Endothelial cell (in vitro differentiated cells): ENCODE measurements at regions not wholly inside any gene's neighbourhood (a gene's known extent, or its start where the extent isn't known, plus 50 kb on each side); places are given as distances from the start of the nearest gene placed in this dataset.

Source experiments
- DNase-seq: peaks from one replicate; pipeline ENCODE4 v3.0.0; 2021; ENCODE audit warnings: low spot score
- H3K27ac Mint-ChIP-seq: one replicate; pipeline ENCODE4 v1.8.0; 2021; ENCODE audit warnings: mixed read lengths, inconsistent platforms; ENCODE audit not compliant: unreplicated experiment
- H3K27me3 Mint-ChIP-seq: one replicate; pipeline ENCODE4 v1.8.0; 2021; ENCODE audit warnings: mild to moderate bottlenecking, moderate library complexity, mixed read lengths, inconsistent platforms; ENCODE audit not compliant: unreplicated experiment
- H3K36me3 Mint-ChIP-seq: one replicate; pipeline ENCODE4 v1.8.0; 2021; ENCODE audit warnings: mild to moderate bottlenecking, low read depth, mixed read lengths, inconsistent platforms; ENCODE audit not compliant: unreplicated experiment
- H3K4me1 Mint-ChIP-seq: one replicate; pipeline ENCODE4 v1.8.0; 2021; ENCODE audit warnings: mild to moderate bottlenecking, mixed read lengths, inconsistent platforms; ENCODE audit not compliant: unreplicated experiment
- H3K4me3 Mint-ChIP-seq: one replicate; pipeline ENCODE4 v1.8.0; 2021; ENCODE audit warnings: mild to moderate bottlenecking, mixed read lengths, inconsistent platforms; ENCODE audit not compliant: unreplicated experiment
- H3K9me3 Mint-ChIP-seq: one replicate; pipeline ENCODE4 v1.8.0; 2021; ENCODE audit warnings: mixed read lengths, inconsistent platforms; ENCODE audit not compliant: unreplicated experiment
- TF ChIP-seq, protein P1 (sequence below): fragments of 200-600 bp; sonication (generic); IDR thresholded peaks from one replicate; pipeline ENCODE4 v1.5.0; 2021; ENCODE audit warnings: antibody characterized with exemption; ENCODE audit not compliant: unreplicated experiment

DNA sequence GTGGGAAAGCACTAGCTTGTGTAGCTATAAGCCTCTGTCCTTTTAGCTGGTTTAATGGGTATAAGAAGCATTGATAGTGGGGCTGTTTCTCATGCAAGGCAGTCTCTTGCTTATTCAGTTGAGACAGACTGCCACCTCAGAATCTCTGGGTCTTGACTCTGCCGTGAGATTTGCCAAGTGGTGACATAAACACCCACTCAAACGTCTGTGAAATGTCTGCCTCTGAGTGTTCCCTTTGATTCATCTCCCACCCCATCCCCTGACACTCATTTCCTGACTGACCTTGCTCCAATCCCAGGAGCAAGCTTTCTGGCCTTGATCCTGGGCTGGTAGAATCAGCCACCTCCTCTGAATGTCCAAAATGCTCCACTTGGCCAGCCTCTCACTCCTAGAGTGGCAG, 141.9 kb upstream of the RBMS1 start:
- TF ChIP-seq, protein P1, sequence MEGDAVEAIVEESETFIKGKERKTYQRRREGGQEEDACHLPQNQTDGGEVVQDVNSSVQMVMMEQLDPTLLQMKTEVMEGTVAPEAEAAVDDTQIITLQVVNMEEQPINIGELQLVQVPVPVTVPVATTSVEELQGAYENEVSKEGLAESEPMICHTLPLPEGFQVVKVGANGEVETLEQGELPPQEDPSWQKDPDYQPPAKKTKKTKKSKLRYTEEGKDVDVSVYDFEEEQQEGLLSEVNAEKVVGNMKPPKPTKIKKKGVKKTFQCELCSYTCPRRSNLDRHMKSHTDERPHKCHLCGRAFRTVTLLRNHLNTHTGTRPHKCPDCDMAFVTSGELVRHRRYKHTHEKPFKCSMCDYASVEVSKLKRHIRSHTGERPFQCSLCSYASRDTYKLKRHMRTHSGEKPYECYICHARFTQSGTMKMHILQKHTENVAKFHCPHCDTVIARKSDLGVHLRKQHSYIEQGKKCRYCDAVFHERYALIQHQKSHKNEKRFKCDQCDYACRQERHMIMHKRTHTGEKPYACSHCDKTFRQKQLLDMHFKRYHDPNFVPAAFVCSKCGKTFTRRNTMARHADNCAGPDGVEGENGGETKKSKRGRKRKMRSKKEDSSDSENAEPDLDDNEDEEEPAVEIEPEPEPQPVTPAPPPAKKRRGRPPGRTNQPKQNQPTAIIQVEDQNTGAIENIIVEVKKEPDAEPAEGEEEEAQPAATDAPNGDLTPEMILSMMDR: no peak
- no peak for DNase-seq
- Mint-ChIP-seq H3K9me3 (peaks cover 4% of the 10 kb centered on the region), H3K36me3 (no peaks in the 10 kb centered on the region), H3K27me3 (no peaks in the 10 kb centered on the region), H3K4me3 (no peak overlapping the region), H3K27ac (no peak overlapping the region), H3K4me1 (peaks cover 10% of the 10 kb centered on the region)

DNA sequence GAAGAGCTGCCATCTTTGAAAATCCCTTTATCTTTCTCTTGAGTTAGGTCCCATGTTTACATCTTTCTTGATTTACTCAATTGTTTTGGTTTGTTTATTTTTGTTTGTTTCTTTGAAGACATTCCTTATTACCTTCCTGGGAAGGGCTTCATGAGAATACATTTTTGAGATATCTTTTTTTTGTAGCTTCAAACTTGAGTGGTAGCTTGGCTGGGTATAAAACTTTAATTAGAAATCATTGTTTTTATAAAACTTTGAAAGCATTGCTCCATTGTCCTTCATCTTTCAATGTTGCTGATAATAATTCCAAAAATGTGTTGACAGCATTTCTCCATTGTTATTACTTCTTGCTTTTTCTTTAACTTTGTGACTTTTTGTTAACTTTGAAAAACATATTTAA, 145.9 kb upstream of the RBMS1 start:
- no peak overlapping the region for H3K4me3 Mint-ChIP-seq
- no peak for DNase-seq
- no peaks in the 10 kb centered on the region for H3K36me3 Mint-ChIP-seq

DNA sequence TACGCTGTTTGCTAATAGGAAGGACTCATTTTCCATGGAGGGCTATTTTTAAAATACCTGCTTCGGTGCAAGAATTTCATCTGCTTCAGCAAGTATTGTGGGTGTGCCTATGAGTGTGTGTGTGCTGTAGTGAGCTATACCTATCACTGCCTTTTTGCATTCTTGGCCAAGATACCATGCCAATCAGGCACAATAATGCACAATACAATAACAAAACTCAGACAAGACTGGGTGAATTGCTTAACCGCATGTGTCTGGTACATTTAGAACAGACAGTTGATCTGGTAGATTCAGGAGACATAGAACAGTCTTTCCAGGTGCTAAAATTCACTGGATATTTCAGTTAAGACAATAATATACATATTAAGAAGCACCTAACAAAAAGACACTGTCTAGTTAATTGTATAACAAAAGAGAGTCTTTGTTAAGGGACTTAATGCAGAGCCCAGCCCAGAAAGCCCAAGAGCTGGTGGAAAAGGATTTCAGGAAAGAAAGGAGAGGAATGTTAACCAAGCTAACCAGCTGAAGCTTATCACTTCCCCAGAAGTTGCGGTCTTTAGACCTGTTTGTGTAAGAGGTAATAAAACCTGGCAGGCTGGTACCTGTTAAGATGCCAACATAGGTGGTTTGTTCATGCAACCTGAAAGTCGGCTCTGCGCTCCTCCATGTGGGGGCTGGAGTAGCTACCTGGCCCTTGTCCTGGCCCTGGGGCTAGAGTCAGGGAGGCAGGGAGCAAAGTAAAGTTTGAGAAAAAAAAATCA, 153.3 kb upstream of the RBMS1 start:
- Mint-ChIP-seq H3K27me3 (peaks cover 4% of the 10 kb centered on the region), H3K4me3 (peak overlapping the region; percentile 67), H3K27ac (no peak overlapping the region), H3K36me3 (no peaks in the 10 kb centered on the region), H3K9me3 (no peaks in the 10 kb centered on the region), H3K4me1 (peaks cover 11% of the 10 kb centered on the region)
- no peak for DNase-seq
- TF ChIP-seq, protein P1: no peak

More for the DNA sequence above, 145.9 kb upstream of the RBMS1 start:
- Mint-ChIP-seq H3K4me1 (no peaks in the 10 kb centered on the region), H3K27me3 (no peaks in the 10 kb centered on the region), H3K9me3 (peaks cover 4% of the 10 kb centered on the region), H3K27ac (no peak overlapping the region)
- TF ChIP-seq, protein P1: no peak

DNA sequence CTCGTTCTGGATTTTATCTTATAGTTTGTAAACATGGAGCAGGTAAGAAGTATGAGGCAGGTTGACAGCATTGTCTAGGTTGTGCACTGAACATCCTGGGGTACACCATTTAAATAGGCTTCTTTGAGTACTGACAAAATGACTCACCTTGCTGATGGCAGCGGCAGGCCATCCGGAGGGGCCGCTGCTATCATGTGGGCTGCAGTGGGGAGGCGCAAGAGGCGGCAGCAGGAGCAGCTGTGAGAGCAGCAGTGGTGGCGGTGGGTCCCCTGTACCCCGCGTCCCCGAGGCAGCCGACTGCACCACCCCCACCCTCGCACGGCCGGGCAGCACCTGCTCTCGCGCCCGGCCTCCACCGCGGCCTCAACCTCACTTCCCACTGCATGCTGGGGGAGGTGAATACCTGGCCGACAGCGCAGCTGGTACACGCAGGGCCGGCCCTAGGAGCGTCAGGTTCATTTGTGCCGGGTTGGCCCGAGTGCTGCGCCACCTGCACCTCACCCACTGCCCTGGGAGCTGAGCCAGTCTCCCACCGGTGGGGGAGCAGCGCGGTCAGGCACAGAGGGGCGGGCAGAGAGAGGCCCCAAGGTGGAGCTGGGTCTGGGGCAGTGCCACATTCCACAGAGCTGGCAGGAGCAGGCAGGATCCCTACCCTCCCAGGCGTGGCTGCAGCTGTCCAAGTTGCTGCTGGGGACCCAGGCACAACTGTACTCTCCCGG, 154.5 kb upstream of the RBMS1 start:
- H3K4me3 Mint-ChIP-seq: no peak overlapping the region
- H3K9me3 Mint-ChIP-seq: no peaks in the 10 kb centered on the region
- H3K4me1 Mint-ChIP-seq: peaks cover 15% of the 10 kb centered on the region
- no peak overlapping the region for H3K27ac Mint-ChIP-seq
- no peaks in the 10 kb centered on the region for H3K36me3 Mint-ChIP-seq
- TF ChIP-seq, protein P1: no peak
- H3K27me3 Mint-ChIP-seq: peaks cover 4% of the 10 kb centered on the region
- DNase-seq: no peak

DNA sequence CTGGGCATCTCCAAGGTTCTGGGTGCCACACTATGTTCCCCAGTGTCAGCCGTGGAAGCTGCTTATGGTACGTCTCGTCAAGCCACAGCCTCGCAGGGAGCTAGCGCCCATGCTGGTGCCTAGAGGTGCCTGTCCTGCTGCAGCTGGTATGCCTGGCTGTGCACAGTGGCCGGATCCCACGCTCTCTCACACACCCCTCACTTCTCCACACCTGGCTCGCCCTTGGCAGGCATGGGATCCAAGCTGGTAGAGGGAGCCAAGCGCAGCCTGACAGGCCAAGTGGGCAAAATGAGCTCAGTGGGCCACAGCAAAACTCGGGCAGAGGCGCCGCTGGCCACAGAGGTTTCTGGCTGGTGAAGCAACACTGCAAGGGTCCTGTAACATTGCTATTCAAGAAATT, 156.1 kb upstream of the RBMS1 start:
- Mint-ChIP-seq H3K36me3 (no peaks in the 10 kb centered on the region), H3K9me3 (no peaks in the 10 kb centered on the region), H3K4me3 (no peak overlapping the region)

More for the DNA sequence above, 156.1 kb upstream of the RBMS1 start:
- Mint-ChIP-seq H3K27me3 (peaks cover 4% of the 10 kb centered on the region), H3K4me1 (peaks cover 15% of the 10 kb centered on the region), H3K27ac (no peak overlapping the region)
- DNase-seq: no peak
- TF ChIP-seq, protein P1: no peak
